H9 (cell line): ENCODE measurements at regions not wholly inside any gene's neighbourhood (a gene's known extent, or its start where the extent isn't known, plus 50 kb on each side); places are given as distances from the start of the nearest gene placed in this dataset.

Experiments used
- DNase-seq: peaks from one replicate; pipeline ENCODE4 v3.0.0-alpha.2; 2017
- H2AFZ ChIP-seq: one replicate; pipeline ENCODE4 v1.6.1; 2013; ENCODE audit warnings: mild to moderate bottlenecking, low read length, control low read depth, moderate library complexity
- H2AK5ac ChIP-seq: 2 replicates; pipeline ENCODE4 v1.6.1; 2013; ENCODE audit warnings: low read length, control low read depth, mixed read lengths; ENCODE audit not compliant: insufficient read length
- H2BK120ac ChIP-seq: one replicate; pipeline ENCODE4 v1.6.1; 2013; ENCODE audit warnings: low read depth, mild to moderate bottlenecking, low read length, control low read depth, inconsistent platforms; ENCODE audit not compliant: poor library complexity, severe bottlenecking
- H2BK12ac ChIP-seq: 2 replicates; pipeline ENCODE4 v1.6.1; 2013; ENCODE audit warnings: low read length, control low read depth, mixed read lengths, low read depth; ENCODE audit not compliant: insufficient read length
- H2BK15ac ChIP-seq: 2 replicates; pipeline ENCODE4 v1.6.1; 2013; ENCODE audit warnings: low read depth, low read length, control low read depth
- H2BK20ac ChIP-seq: one replicate; pipeline ENCODE4 v1.6.1; 2013; ENCODE audit warnings: low read depth, mild to moderate bottlenecking, low read length, control low read depth, inconsistent platforms; ENCODE audit not compliant: poor library complexity, severe bottlenecking
- H2BK5ac ChIP-seq: 2 replicates; pipeline ENCODE4 v1.6.1; 2013; ENCODE audit warnings: low read length, control low read depth, mixed read lengths; ENCODE audit not compliant: insufficient read length
- H3K14ac ChIP-seq: 2 replicates; pipeline ENCODE4 v1.6.1; 2013; ENCODE audit warnings: low read length, control low read depth; ENCODE audit not compliant: insufficient read depth
- H3K18ac ChIP-seq: 2 replicates; pipeline ENCODE4 v1.6.1; 2013; ENCODE audit warnings: low read depth, mild to moderate bottlenecking, mixed read lengths, low read length, control low read depth; ENCODE audit not compliant: insufficient read length
- H3K23ac ChIP-seq: 2 replicates; pipeline ENCODE4 v1.6.1; 2013; ENCODE audit warnings: low read length, control low read depth, mixed read lengths, low read depth; ENCODE audit not compliant: insufficient read length
- H3K23me2 ChIP-seq: 2 replicates; pipeline ENCODE4 v1.6.1; 2013; ENCODE audit warnings: low read depth, mild to moderate bottlenecking, mixed read lengths, low read length, control low read depth; ENCODE audit not compliant: insufficient read length, poor library complexity, severe bottlenecking
- H3K27ac ChIP-seq: 2 replicates; pipeline ENCODE4 v1.5.1; 2013; ENCODE audit warnings: low read length, control low read depth, mixed read lengths, low read depth; ENCODE audit not compliant: insufficient read length
- H3K27me3 ChIP-seq: 2 replicates; pipeline ENCODE4 v1.6.1; 2013; ENCODE audit warnings: low read length, control low read depth, inconsistent platforms; ENCODE audit not compliant: insufficient read depth
- H3K4ac ChIP-seq: 2 replicates; pipeline ENCODE4 v1.6.1; 2013; ENCODE audit warnings: low read depth, mild to moderate bottlenecking, control low read depth, inconsistent platforms, low read length, moderate library complexity
- H3K4me1 ChIP-seq: 2 replicates; pipeline ENCODE4 v1.6.1; 2013; ENCODE audit warnings: low read length, control low read depth, inconsistent platforms; ENCODE audit not compliant: insufficient read depth
- H3K4me2 ChIP-seq: 2 replicates; pipeline ENCODE4 v1.6.1; 2013; ENCODE audit warnings: low read length, control low read depth, mixed read lengths; ENCODE audit not compliant: insufficient read length, insufficient read depth
- H3K56ac ChIP-seq: 2 replicates; pipeline ENCODE4 v1.6.1; 2013; ENCODE audit warnings: low read depth, mild to moderate bottlenecking, mixed read lengths, low read length, control low read depth; ENCODE audit not compliant: insufficient read length
- H3K79me1 ChIP-seq: 2 replicates; pipeline ENCODE4 v1.6.1; 2013; ENCODE audit warnings: low read depth, mild to moderate bottlenecking, moderate library complexity, low read length, control low read depth, inconsistent platforms; ENCODE audit not compliant: insufficient read depth, poor library complexity, severe bottlenecking
- H3K79me2 ChIP-seq: 2 replicates; pipeline ENCODE4 v1.6.1; 2013; ENCODE audit warnings: low read length, control low read depth, inconsistent platforms; ENCODE audit not compliant: insufficient read depth
- H3K9ac ChIP-seq: 2 replicates; pipeline ENCODE4 v1.6.1; 2013; ENCODE audit warnings: low read length, control low read depth, mixed read lengths; ENCODE audit not compliant: insufficient read length; ENCODE audit errors: extremely low read depth
- H3K9me3 ChIP-seq: one replicate; pipeline ENCODE4 v1.6.1; 2013; ENCODE audit warnings: low read depth, low read length, inconsistent platforms; ENCODE audit not compliant: control insufficient read depth
- H3T11ph ChIP-seq: one replicate; pipeline ENCODE4 v1.6.1; 2013; ENCODE audit warnings: mild to moderate bottlenecking, low read length, control low read depth, inconsistent platforms
- H4K20me1 ChIP-seq: one replicate; pipeline ENCODE4 v1.6.1; 2013; ENCODE audit not compliant: control insufficient read depth, insufficient read length, insufficient read depth
- H4K5ac ChIP-seq: 2 replicates; pipeline ENCODE4 v1.6.1; 2013; ENCODE audit warnings: low read depth, mild to moderate bottlenecking, mixed read lengths, low read length, control low read depth; ENCODE audit not compliant: insufficient read length
- H4K8ac ChIP-seq: replicated peaks from 2 replicates; pipeline ENCODE4 v1.6.1; 2013; ENCODE audit warnings: low read length, control low read depth, mixed read lengths, low read depth; ENCODE audit not compliant: insufficient read length
- H4K91ac ChIP-seq: 2 replicates; pipeline ENCODE4 v1.6.1; 2013; ENCODE audit warnings: low read depth, mild to moderate bottlenecking, moderate library complexity, mixed read lengths, low read length, control low read depth; ENCODE audit not compliant: insufficient read length
- H3K27ac Mint-ChIP-seq, 3 experiments: 2 replicates in 2 of 3; 3 replicates in 1 of 3; pipeline ENCODE4 v1.8.0; 2020 to 2021; ENCODE audit warnings: mixed read lengths in 3 of 3, mild to moderate bottlenecking in 1 of 3, moderate library complexity in 1 of 3
- H3K27me3 Mint-ChIP-seq: 2 replicates; pipeline ENCODE4 v1.8.0; 2021; ENCODE audit warnings: low read depth, mild to moderate bottlenecking, moderate library complexity, mixed read lengths
- H3K36me3 Mint-ChIP-seq, 3 experiments: 2 replicates in 2 of 3; 3 replicates in 1 of 3; pipeline ENCODE4 v1.8.0; 2020 to 2021; ENCODE audit warnings: low read depth in 3 of 3, mixed read lengths in 3 of 3; ENCODE audit not compliant: insufficient read depth in 1 of 3
- H3K4me1 Mint-ChIP-seq, 2 experiments: 2 replicates each; pipeline ENCODE4 v1.8.0; 2020; ENCODE audit warnings: mixed read lengths in 2 of 2
- H3K4me3 Mint-ChIP-seq, 2 experiments: 2 replicates in 1 of 2; 3 replicates in 1 of 2; pipeline ENCODE4 v1.8.0; 2020 to 2021; ENCODE audit warnings: mild to moderate bottlenecking in 2 of 2, mixed read lengths in 2 of 2, moderate library complexity in 1 of 2
- H3K9me3 Mint-ChIP-seq, 2 experiments: 2 replicates in 1 of 2; 3 replicates in 1 of 2; pipeline ENCODE4 v1.8.0; 2020; ENCODE audit warnings: mild to moderate bottlenecking in 2 of 2, mixed read lengths in 2 of 2, moderate library complexity in 1 of 2
- WGBS: extraction: QIAGEN DNeasy Blood & Tissue Kit; methylation state at CpG from one replicate; pipeline ENCODE4 v1.1.7; 2013; ENCODE audit warnings: missing lambda C conversion rate, low lambda C conversion rate, mixed read lengths; ENCODE audit not compliant: insufficient read length; ENCODE audit errors: extremely low coverage; 5-methylcytosine and 5-hydroxymethylcytosine counted together
- TF ChIP-seq, protein P1 (sequence below): fragments of 200-600 bp; sonication (generic); conservative IDR thresholded peaks from 3 replicates; pipeline ENCODE4 v1.8.0; 2021; ENCODE audit warnings: antibody characterized with exemption, mild to moderate bottlenecking

DNA sequence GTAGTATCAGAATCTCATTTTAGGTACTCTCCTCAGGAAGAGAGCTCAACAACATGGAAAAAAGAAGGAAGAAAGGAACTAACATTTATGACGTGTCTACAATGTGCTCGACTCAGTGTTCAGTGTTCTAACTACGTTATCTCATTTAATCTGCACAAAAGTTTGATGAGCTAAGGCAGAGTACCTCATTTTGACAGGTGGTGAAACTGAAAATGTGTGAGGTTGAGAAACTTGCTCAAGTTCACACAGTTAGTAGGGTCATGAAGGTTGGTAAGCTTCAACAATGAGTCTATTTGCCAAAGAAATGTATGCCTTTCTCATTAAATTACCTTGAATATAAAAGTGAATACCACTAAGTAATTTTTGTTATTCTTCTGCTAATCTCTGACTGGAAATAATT is 165.1 kb downstream of the CAAP1 start:
- H3K4me2 ChIP-seq, result no peak overlapping the region
- WGBS, result no CpG with 5 or more reads among the region's 3 CpGs
- no peaks in the 10 kb centered on the region for H4K20me1 ChIP-seq
- H2BK20ac ChIP-seq, result no peak overlapping the region
- H2BK15ac ChIP-seq, result no peak overlapping the region
- no peak overlapping the region for H3K4me3 Mint-ChIP-seq
- no peak overlapping the region for H2AFZ ChIP-seq
- H3K23me2 ChIP-seq, result no peaks in the 10 kb centered on the region
- H3K9me3 ChIP-seq, result no peaks in the 10 kb centered on the region
- no peak overlapping the region for H2BK12ac ChIP-seq
- TF ChIP-seq, protein P1, sequence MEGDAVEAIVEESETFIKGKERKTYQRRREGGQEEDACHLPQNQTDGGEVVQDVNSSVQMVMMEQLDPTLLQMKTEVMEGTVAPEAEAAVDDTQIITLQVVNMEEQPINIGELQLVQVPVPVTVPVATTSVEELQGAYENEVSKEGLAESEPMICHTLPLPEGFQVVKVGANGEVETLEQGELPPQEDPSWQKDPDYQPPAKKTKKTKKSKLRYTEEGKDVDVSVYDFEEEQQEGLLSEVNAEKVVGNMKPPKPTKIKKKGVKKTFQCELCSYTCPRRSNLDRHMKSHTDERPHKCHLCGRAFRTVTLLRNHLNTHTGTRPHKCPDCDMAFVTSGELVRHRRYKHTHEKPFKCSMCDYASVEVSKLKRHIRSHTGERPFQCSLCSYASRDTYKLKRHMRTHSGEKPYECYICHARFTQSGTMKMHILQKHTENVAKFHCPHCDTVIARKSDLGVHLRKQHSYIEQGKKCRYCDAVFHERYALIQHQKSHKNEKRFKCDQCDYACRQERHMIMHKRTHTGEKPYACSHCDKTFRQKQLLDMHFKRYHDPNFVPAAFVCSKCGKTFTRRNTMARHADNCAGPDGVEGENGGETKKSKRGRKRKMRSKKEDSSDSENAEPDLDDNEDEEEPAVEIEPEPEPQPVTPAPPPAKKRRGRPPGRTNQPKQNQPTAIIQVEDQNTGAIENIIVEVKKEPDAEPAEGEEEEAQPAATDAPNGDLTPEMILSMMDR, result no peak
- no peak overlapping the region for H3K4ac ChIP-seq
- no peak overlapping the region for H4K91ac ChIP-seq
- no peak overlapping the region for H3T11ph ChIP-seq
- H3K79me2 ChIP-seq, result no peaks in the 10 kb centered on the region
- no peak overlapping the region for H3K27ac Mint-ChIP-seq
- no peak overlapping the region for H2BK5ac ChIP-seq
- peaks cover 0 to under 1% (median 0%) of the 10 kb centered on the region in 3 experiments; a peak in 2 of 7 replicates for H3K36me3 Mint-ChIP-seq
- no peaks in the 10 kb centered on the region; the same call in 1 of the 2 replicates for H3K27me3 Mint-ChIP-seq
- H2BK120ac ChIP-seq, result no peak overlapping the region
- H3K18ac ChIP-seq, result no peak overlapping the region
- no peaks in the 10 kb centered on the region for H3K27me3 ChIP-seq
- H3K9ac ChIP-seq, result no peak overlapping the region
- no peak overlapping the region for H3K14ac ChIP-seq
- no peak overlapping the region for H3K27ac ChIP-seq
- H3K4me1 Mint-ChIP-seq, result peaks cover 16 to 18% of the 10 kb centered on the region in 2 experiments
- H3K79me1 ChIP-seq, result no peaks in the 10 kb centered on the region
- no peak overlapping the region for H3K56ac ChIP-seq
- H4K8ac ChIP-seq, result no peak overlapping the region
- peaks cover 5 to 15% of the 10 kb centered on the region in 2 experiments; a peak in 4 of 5 replicates for H3K9me3 Mint-ChIP-seq
- no peak overlapping the region for H2AK5ac ChIP-seq
- no peaks in the 10 kb centered on the region for H3K4me1 ChIP-seq
- no peak overlapping the region for H4K5ac ChIP-seq
- DNase-seq, result no peak
- H3K23ac ChIP-seq, result no peak overlapping the region
